T-helper 1 cell treated with Interleukin-12 subunit alpha and Interleukin-12 subunit beta and Interleukin-4 antibody, amounts not matched to agents 30 ng/mL and 1 ng/mL, for 36 hours (primary cell): ENCODE measurements at regions not wholly inside any gene's neighbourhood (a gene's known extent, or its start where the extent isn't known, plus 50 kb on each side); places are given as distances from the start of the nearest gene placed in this dataset.

Source experiments
- intact Hi-C: fragments of 100-400 bp; cut with micrococcal nuclease; formaldehyde crosslinking; loops from one replicate; pipeline ENCODE4 v1.15.1; 2024

DNA sequence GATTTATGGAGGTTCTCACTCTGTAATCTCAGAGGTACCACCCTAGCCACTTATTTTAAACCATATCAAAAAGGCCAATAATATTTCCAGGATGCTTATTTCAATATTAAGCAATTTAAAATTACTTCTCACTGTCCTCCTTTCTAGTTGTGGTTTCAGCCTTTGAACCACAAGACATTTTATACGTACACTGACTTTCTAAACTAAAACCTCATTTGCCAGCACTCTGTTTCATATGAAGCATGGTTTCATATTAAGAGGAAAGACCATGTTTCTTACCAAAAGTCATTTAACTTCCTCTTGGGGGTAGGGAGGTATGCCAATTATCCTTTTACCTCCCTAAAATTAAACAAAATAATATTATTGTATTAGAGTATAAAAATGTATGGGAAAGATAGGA is 399.8 kb downstream of the CDH7 start:
- intact Hi-C loops, result no loop called here

DNA sequence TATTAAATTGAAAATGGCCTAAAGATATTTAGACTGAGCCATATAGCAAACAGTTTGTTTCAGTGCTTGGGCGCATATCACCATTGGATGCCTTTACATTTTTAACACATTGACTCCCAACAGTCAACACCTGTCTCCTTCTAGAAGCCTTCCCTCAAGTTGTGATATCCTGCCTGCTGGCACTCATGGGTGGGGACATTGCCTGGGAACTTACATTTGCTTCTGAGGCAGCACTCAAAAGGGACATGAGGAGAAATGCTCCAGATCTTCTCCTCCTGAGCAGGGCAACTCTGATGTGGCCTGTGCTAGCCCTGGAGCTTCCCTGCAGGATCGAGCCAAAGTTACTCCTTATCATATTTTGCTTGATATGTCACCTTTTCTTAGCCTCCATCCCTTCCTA is 392.2 kb downstream of the CDH7 start:
- intact Hi-C loops, result no loop called here

DNA sequence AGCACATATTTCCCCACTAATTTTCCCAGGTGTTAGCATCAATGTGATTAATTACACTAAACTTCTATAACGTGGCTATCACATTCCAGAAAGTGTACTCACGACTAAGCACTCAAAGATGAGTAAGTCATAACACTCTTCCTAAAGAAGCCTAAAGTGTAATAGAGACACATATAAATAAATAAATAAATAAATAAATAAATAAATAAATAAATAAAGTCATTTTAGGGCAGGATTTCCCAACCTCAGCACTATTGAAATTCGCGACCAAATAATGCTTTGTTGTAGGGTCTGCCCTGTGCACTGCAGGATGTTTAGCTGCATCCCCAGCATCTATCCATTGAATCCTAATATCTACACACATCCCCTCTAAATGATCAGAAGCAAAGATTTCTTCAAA is 390.9 kb downstream of the CDH7 start:
- intact Hi-C loops, result no loop called here

DNA sequence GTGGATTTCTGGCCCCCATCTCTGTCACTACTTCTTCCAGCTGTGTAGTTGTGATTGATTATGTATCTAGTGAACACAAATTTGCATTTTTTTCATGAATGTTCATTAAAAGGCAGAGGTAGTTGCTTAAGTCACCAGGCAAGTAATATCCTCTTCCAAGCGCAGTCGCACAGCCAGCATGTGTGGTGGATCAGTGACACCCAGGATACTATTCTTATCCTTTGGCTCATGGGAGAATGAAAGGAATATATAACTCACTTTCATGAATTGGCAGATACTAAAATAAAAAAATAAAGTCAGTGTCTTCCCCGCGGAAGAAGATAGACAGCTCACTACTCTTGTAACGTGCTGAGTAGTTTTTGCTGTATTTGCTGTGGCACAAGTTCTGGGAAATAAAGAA is 387.8 kb downstream of the CDH7 start:
- intact Hi-C loops, result no loop called here

DNA sequence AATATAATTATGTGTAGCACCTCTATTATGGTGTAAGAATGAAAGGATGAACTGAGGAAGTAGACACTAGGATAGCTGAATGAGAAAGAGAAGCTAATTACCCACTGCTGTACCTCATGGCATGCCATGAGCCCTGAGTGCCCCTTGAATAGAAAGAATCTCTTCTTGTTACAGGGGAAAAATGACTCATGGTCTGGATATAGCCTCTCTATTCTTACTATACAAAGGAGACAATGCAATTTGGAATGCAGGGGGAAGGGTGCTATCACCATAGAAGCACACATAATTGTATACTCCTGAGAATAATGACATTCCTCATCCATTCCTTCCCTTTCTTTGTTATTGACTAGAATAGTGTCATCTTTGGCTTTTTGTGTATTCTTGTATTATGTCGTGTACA is 385.2 kb downstream of the CDH7 start:
- intact Hi-C loops, result no loop called here

DNA sequence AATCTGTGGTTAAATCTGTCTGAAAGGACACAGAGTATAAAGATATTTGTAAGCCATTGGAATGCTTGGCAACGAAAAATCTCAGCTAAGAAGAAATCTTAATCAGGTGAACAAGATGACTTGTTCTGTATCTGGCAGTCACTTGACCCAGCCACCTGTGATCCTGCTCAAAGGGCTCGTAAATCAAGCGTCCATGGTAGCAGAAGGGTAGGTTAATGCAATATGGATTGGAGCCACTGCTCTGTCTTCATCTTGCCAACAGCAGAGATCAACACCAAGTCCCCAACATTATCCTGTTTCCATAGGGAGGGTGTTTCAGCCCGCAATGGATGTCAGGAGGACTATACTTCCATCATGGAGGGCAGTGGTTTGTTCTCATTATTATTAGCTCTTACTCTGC is 378.4 kb downstream of the CDH7 start:
- intact Hi-C loops, result no loop called here

DNA sequence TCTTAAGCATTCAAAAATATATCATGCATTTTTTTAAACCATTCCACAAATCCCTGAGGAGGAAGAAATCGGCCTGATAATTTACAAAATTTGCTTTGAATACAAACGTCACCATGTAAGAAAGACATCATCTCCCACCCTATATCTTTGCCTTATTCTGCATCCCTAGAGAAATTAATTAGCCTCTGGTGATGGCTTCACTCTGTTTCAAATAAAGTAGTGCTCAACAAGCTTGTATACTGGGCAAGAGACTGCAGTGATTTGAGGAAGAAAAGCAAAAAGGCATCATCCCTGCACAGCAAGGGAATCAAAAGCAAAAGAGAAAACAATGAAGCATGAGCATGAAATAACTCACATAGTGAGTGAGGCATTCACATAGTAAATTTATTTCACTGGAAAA is 375.5 kb downstream of the CDH7 start:
- intact Hi-C loops, result no loop called here

DNA sequence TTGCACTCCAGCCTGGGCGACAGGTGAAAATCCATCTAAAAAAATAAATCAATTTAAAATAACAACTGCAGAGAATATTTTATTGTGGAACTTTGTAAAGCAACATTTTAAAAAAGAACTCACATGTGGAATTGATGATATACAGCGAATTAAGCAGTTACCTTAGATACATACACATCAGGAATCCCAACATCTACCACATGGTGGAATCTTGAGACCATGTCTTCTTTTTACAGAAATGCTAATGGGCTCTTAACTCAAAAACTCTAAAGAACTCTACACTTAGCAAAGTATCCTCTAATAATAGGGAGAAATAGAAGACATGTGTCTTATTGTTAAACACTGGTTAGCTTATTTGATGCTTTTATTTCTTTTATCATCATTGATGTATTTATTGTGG is 373.6 kb downstream of the CDH7 start:
- intact Hi-C loops, result no loop called here

DNA sequence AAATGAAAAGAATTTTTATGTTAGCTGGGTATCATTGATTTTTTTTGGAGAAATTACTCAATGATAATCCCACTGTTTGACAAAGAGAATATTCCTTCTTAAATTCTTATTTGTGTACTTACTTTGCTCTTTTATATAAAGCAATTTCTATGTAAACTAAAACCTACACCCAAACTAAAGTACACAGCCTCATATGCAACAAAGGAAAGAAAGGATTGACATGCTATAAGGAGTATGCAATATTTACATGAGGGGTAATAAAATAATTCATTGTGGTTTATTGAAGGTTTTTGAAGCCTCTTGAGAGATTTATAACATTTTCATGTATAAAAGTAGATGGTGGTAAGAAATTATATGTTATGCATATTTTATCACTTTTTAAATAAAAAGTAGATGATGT is 368.5 kb downstream of the CDH7 start:
- intact Hi-C loops, result no loop called here

DNA sequence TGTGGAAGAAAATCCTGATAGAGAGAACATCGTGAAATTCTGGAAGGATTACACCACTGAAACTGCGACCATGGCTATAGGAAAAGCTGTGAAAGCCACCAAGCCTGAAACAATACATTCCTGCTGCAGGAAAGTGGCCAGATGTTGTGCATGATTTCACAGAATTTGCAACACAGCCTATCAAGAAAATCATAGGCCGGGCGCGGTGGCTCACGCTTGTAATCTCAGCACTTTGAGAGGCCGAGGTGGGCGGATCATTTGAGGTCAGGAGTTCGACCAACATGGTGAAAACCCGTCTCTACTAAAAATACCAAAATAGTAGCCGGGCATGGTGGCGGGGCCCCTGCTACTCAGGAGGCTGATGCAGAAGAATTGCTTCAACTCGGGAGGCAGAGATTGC is 360.2 kb downstream of the CDH7 start:
- intact Hi-C loops, result no loop called here

DNA sequence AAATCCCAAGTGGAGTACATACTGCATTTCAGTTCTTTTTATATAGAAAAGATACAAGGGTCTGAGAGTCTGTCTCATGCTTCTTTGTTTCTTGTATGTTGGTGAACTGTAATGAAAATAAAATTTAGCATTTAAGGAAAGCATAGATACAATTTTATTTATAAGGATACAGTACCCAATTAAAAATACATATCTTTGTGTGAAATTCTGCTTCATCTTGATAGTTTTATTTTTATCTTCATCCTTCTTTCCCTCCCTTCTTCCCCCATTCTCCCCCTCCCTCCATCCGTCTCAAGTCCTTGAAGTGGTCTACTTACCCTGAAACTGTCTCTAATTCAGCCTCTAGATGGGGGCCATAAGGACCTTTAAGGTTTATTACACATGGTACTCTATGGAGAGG is 359.8 kb downstream of the CDH7 start:
- intact Hi-C loops, result no loop called here

DNA sequence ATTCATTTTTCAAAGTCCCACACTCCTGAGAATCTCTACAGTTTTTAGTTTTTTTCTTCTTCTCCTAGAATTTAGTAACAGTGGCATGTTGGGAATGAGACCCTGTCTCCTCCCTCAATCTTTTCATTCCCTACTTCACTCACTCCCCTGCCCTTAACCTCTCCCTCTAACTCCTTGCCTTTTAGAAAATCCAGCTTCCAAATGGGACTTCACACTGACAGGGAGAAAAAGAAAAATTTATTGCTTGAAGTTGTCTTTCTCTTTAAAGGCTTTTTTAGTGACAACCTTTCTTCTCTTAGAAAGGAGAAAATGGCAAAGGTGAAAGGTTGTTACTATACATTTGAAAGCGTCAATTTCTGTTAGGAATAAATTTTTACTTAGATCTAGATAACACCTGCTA is 359.2 kb downstream of the CDH7 start:
- intact Hi-C loops, result no loop called here

DNA sequence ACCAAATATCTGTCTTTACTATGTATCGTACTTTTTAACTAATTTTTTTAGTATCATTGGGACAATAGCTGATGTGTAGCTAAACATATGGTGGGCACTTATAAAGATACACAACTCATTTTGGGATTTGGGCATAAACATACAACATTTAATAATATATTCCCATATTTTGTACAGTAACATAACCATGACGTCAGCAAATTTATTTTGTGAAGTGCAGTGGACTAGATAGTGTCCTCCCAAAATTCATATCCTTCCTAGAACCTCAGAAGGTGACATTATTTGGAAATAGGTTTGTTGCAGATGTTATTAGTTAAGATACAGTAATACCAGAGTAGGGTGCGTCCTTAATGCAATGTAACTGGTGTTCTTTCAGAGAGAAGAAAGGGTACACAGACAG is 356.7 kb downstream of the CDH7 start:
- intact Hi-C loops, result no loop called here

DNA sequence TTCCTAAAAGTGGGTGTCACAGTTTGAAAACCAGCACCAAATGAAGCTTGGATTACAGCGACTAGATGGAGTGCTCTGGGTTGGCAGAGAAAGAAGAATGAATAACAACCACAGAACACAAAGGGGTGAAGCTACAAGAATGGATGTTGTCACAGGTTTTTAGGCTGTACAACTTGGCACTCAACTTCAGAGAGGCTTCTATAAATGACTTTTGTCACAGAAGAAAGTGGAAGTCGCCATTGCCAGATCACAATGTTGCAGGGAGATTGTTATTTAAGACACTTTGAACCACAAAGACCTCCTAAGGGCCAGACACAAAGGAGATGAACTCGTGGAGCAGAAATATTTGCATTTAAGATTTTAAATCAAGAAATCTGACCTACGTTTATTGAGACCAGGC is 354.2 kb downstream of the CDH7 start:
- intact Hi-C loops, result no loop called here

DNA sequence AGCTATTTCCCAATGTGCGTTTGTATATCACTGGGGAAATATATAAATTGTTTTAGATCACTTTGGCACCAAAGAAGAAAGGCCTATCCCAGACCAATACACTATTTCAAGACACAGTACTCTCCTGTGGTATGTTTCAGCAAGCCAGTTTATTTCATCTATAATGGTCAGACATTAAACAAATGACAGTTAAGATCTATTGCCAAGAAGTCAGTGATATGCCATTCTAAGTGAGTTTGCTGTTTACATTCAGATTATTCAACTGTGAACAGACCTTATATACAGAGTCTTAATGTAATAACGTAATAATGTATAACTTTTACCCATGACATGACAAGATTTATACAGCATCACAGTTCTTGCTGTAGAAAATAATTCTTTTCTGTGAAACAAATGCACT is 352.7 kb downstream of the CDH7 start:
- intact Hi-C loops, result no loop called here

DNA sequence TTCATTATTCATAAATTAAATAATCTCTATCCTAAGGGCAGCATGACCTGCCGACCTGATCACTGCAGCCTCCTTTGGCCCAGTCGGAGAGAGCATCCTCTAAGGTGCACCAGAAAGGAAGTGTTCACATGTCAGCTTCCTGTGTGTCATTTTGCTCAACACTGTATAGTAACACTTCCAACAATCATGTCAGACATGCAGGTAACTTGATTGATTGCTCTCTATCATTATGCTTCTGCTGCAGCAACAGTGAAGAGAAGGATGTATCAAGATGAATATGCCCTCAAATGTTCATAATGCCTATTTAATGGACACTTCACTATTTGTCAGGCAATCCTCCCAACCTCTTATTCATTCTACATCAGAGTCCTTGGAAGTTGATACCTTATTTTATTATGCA is 332.3 kb downstream of the CDH7 start:
- intact Hi-C loops, result no loop called here

DNA sequence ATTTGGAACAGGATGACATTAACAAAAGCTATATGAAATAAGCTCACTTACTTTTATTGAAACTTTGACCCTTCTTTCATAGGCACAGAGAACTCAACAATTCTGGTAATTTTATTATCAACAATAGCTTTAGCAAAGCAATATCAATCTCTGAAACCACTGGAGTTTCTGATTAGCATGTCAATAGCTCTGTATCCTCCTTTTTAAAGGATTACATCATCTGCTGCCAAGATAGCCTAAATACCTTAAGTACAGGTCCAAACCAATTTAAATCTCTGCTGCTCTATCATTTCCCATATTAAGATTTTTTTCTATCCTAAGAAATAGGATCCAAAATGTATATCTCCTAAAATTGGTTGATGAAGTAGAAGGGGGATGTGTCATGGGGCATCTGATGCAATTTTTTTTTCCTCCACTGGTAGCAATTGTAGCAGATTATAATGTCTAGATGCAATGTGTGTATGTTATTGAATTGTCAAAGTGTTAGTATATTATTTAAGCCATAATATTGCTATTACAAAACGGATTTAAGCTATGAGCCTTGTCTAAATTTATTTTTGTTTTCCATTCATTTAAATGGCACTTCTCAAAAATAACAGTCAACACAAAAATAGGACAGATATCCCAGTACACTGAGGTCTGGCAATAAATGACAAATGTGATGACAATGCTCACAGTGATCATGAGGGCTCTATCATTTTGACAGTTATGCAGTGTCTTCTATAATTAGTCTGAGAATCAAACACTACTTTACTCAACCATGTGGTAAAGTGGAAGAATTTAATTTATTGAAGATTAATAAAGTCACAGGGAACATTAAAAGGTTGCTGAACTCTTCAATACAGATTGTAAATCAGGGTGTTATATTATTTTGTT is 328.4 kb downstream of the CDH7 start:
- intact Hi-C loops, result no loop called here

DNA sequence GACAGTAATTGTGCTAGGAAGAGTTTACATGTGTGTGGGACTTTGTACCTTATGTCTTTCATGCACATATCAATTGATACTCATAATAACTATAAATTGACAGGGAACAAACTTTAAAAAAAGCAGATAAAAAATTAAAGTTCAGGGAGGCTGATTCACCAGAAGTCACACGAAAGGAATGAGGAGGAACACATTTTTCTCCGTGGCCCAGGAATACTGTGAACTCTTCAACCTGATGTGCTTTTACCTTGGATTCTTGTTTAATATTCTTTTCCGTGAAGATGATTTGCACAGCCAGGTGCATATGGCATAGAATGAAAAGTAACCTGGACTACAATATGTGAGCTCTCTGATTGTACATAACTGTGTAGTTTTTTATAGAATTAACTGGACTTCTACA is 326.3 kb downstream of the CDH7 start:
- intact Hi-C loops, result no loop called here

DNA sequence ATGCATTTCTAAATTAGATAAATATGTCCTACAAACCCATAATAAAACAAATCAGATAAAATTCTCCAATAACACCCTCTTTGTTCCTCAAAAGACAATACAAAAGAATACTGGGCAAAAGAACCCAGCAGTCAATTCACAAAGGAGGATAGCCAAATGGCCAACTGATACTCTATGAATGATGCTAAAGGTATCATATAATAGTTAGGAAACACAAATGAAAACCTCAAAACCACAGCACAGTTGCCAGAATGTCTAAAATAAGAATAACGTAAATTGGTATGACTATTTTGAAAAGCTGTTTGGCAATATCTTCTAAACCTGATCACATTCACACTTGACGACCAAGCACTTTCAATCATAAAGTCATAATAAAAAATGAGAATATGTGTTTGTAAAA is 315.4 kb downstream of the CDH7 start:
- intact Hi-C loops, result no loop called here

DNA sequence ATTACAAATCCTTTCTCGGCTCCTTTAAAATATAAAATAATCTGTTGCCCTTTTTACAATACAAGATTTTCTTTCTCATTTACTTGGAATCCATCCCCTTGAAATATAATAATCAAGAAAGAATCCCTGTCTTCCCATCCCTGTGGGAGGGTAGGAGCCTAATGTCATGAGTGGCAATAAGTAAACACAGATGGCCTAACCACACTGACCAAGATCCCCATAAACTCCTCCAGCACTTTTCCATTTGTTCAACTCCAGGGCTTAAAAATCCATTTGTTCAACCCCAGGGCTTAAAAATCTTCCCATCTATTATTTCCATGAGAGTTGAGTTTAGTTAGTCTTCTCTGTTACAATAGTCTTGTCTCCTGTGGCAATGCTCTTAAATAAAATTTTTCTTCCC is 297.6 kb downstream of the CDH7 start:
- intact Hi-C loops, result no loop called here

DNA sequence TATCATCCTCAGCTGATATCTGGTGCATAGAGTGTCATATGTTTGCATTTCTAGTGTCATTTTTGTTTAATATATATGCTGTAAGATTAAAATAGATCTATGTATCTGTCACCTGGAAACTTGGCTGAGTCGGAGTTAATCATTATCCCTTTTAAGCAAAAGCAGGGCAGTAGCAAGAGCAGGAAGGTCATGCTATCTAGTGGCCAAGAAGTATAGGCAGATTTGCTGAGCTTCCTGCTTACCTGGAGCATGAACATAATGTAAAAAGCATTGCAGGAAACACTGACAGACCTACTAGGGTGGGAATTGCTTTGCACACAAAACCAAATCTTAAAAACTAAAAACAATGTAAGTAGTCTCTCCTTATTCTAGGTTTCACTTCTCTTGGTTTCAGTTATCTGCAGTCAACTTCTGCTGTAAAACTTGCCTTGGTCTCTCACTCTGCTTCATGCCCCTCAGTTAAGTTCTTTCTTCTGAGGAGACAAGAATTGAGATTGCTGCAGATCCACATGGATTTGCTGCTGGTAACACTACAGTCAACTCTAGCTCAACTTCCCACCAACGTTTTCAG is 295.3 kb downstream of the CDH7 start:
- intact Hi-C loops, result no loop called here

DNA sequence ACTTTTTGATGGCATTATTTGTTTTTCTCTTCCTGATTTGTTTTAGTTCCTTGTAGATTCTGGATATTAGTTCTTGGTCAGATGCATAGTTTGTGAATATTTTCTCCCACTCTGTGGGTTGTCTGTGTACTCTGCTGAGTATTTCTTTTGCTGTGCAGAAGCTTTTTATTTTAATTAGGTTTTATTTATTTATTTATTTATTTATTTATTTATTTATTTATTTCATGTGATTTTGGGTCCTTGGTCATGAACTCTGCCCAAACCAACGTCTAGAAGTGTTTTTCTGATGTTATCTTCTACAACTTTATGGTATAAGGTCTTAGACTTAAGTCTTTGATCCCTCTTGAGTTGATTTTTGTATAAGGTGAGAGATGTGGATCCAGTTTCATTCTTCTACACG is 292.2 kb downstream of the CDH7 start:
- intact Hi-C loops, result no loop called here

DNA sequence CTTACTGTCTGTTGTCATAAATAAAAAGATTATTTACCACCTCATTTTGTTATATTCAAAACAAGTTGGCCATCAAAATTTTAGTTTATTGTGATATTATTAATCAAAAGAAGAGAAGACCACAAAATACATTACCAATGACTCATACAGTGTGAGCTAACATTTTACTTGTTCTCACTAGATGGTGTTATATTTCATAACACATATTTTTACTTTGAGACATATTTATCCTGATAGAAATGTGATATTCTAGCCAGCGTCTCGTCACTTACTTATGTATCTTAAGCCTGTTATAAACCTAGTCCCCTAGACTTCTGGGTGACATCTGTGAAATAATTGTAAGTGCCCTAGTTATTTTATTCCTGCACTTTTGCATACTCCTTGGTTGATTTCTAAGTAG is 263.2 kb downstream of the CDH7 start:
- intact Hi-C loops, result no loop called here
